AG04449 (cell line): ENCODE measurements at regions not wholly inside any gene's neighbourhood (a gene's known extent, or its start where the extent isn't known, plus 50 kb on each side); places are given as distances from the start of the nearest gene placed in this dataset.

Experiments used
- CTCF ChIA-PET: fragments of 350-600 bp; formaldehyde crosslinking; extraction: SDS; loops from one replicate; lab custom pipeline; 2021; ENCODE audit warnings: antibody characterized with exemption; lab: Yijun Ruan, JAX
- POLR2A ChIA-PET: fragments of 400-600, 350-600 bp; formaldehyde crosslinking; extraction: SDS; loops from one replicate; lab custom pipeline; 2020; ENCODE audit warnings: antibody characterized with exemption, inconsistent platforms; lab: Yijun Ruan, JAX
- DNase-seq: peaks from one replicate; pipeline ENCODE4 v3.0.0-alpha.2; 2010; ENCODE audit warnings: low read depth, low spot score
- H3K4me3 ChIP-seq: 2 replicates; pipeline ENCODE4 v1.5.1; 2011; ENCODE audit warnings: low read depth, mild to moderate bottlenecking, control low read depth, low read length
- CTCF ChIP-seq: IDR thresholded peaks from one replicate; pipeline ENCODE4 v1.5.1; 2011; ENCODE audit warnings: mild to moderate bottlenecking, moderate library complexity, low read length, control low read depth, inconsistent platforms; ENCODE audit not compliant: insufficient read depth; ENCODE audit errors: missing control alignments

GRCh38 chrX:149185087-149185486, 320.0 kb downstream of the IDS start:
- no peak for TF ChIP-seq CTCF
- CTCF ChIA-PET, result no interaction called here
- no peak overlapping the region for H3K4me3 ChIP-seq
- DNase-seq, result no peak
- POLR2A ChIA-PET, result no interaction called here

GRCh38 chrX:149161435-149162088, 343.5 kb downstream of the IDS start:
- POLR2A ChIA-PET, result no interaction called here
- CTCF ChIA-PET, result no interaction called here
- TF ChIP-seq CTCF, result no peak
- DNase-seq, result no peak
- no peak overlapping the region for H3K4me3 ChIP-seq

- ChIA-PET POLR2A (no interaction called here), CTCF (no interaction called here)
- TF ChIP-seq CTCF, result no peak
Measured at GRCh38 chrX:149157976-149158375, 347.1 kb downstream of the IDS start.

GRCh38 chrX:149152941-149153340, 352.2 kb downstream of the IDS start:
- no peak overlapping the region for H3K4me3 ChIP-seq
- CTCF ChIA-PET, result no interaction called here
- TF ChIP-seq CTCF, result no peak
- no peak for DNase-seq
- POLR2A ChIA-PET, result no interaction called here

More at GRCh38 chrX:149157976-149158375, 347.1 kb downstream of the IDS start:
- H3K4me3 ChIP-seq, result no peak overlapping the region
- DNase-seq, result no peak

GRCh38 chrX:149151805-149152757, 353.0 kb downstream of the IDS start:
- POLR2A ChIA-PET, result no interaction called here
- TF ChIP-seq CTCF, result no peak
- CTCF ChIA-PET, result no interaction called here
- no peak overlapping the region for H3K4me3 ChIP-seq
- DNase-seq, result peak; percentile 12

GRCh38 chrX:149145845-149146285, 359.2 kb downstream of the IDS start:
- ChIA-PET CTCF (no interaction called here), POLR2A (no interaction called here)
- no peak for TF ChIP-seq CTCF
- H3K4me3 ChIP-seq, result no peak overlapping the region
- DNase-seq, result no peak
